Panc1 (cell line): ENCODE measurements at regions not wholly inside any gene's neighbourhood (a gene's known extent, or its start where the extent isn't known, plus 50 kb on each side); places are given as distances from the start of the nearest gene placed in this dataset.

Experiments
- ATAC-seq: fragments of 200-7000 bp; cut with Tn5 transposase; 2 replicates; pipeline ENCODE4 v1.9.1; 2020; ENCODE audit warnings: mild to moderate bottlenecking, moderate library complexity
- BruUV-seq: library from RNA; stranded (reverse); fragments of 400-500 nt; replicated peaks from 2 replicates; lab custom pipeline; 2021; lab: Mats Ljungman, UMichigan
- CTCF ChIA-PET: fragments of 300-600 bp; sonication (Branson Sonifier 250); formaldehyde crosslinking; loops from one replicate; lab custom pipeline; 2022; ENCODE audit warnings: antibody characterized with exemption; lab: Charles Lee
- POLR2A ChIA-PET: fragments of 300-600 bp; sonication (Branson Sonifier 250); formaldehyde crosslinking; loops from one replicate; lab custom pipeline; 2022; ENCODE audit warnings: antibody characterized with exemption; lab: Charles Lee
- DNase-seq: peaks from one replicate; pipeline ENCODE4 v3.0.0-alpha.2; 2010; ENCODE audit warnings: low read depth, low spot score
- H3K27ac ChIP-seq: 2 replicates; pipeline ENCODE4 v1.5.1; 2011; ENCODE audit warnings: mild to moderate bottlenecking, low read length, inconsistent platforms
- H3K27me3 ChIP-seq: fragments of 200-500 bp; sonication (Bioruptor generic); 2 replicates; pipeline ENCODE4 v1.6.0; 2014; ENCODE audit warnings: low read length, inconsistent platforms; ENCODE audit not compliant: control insufficient read depth, insufficient read depth
- H3K36me3 ChIP-seq: fragments of 200-500 bp; sonication (Bioruptor generic); 2 replicates; pipeline ENCODE4 v1.5.1; 2014; ENCODE audit warnings: inconsistent platforms, mild to moderate bottlenecking, low read length, moderate library complexity; ENCODE audit not compliant: control insufficient read depth, insufficient read depth
- H3K4me1 ChIP-seq: 2 replicates; pipeline ENCODE4 v1.5.1; 2011; ENCODE audit warnings: inconsistent platforms, mild to moderate bottlenecking, low read length, moderate library complexity; ENCODE audit not compliant: control insufficient read depth, insufficient read depth
- H3K4me3 ChIP-seq, 2 experiments: 2 replicates each; pipeline ENCODE4 v1.5.1; 2011 to 2012; ENCODE audit warnings: low read depth in 2 of 2, low read length in 2 of 2, mild to moderate bottlenecking in 2 of 2, inconsistent platforms in 1 of 2, moderate library complexity in 1 of 2
- H3K9me3 ChIP-seq: fragments of 200-500 bp; sonication (Bioruptor generic); 2 replicates; pipeline ENCODE4 v1.5.1; 2014; ENCODE audit warnings: low read depth, mild to moderate bottlenecking, inconsistent platforms, low read length, moderate library complexity; ENCODE audit not compliant: control insufficient read depth, insufficient read depth
- POLR2AphosphoS5 ChIP-seq: IDR thresholded peaks from 2 replicates; pipeline ENCODE4 v1.6.1; 2012; ENCODE audit warnings: mild to moderate bottlenecking, low read depth, low read length, moderate library complexity
- REST ChIP-seq, 2 experiments: IDR thresholded peaks; 2 replicates each; pipeline ENCODE4 v1.6.1; 2011 to 2012; ENCODE audit warnings: low read depth in 2 of 2, control low read depth in 1 of 2, low read length in 1 of 2, mild to moderate bottlenecking in 1 of 2, moderate library complexity in 1 of 2; ENCODE audit not compliant: insufficient read depth in 1 of 2
- SIN3A ChIP-seq: IDR thresholded peaks from 2 replicates; pipeline ENCODE4 v1.6.1; 2012; ENCODE audit warnings: low read depth, mild to moderate bottlenecking, low read length, moderate library complexity, borderline replicate concordance; ENCODE audit not compliant: insufficient read depth
- TCF7L2 ChIP-seq: IDR thresholded peaks from 2 replicates; pipeline ENCODE4 v1.6.1; 2011; ENCODE audit warnings: mild to moderate bottlenecking, low read depth, low read length, inconsistent platforms
- in situ Hi-C: cut with HindIII; loops from 2 replicates; pipeline ENCODE4 v1.10.0; 2016; ENCODE audit warnings: low sequenced_read_pairs, low pct_unique_long_range_greater_than_20kb
- intact Hi-C: fragments of 100-400 bp; cut with micrococcal nuclease; formaldehyde crosslinking; loops from one replicate; pipeline ENCODE4 v1.10.0; 2022; ENCODE audit not compliant: unreplicated experiment
- TF ChIP-seq, protein P1 (sequence below): fragments of 450-650 bp; IDR thresholded peaks from 2 replicates; pipeline ENCODE4 v1.5.1; 2017; ENCODE audit warnings: mild to moderate bottlenecking

DNA sequence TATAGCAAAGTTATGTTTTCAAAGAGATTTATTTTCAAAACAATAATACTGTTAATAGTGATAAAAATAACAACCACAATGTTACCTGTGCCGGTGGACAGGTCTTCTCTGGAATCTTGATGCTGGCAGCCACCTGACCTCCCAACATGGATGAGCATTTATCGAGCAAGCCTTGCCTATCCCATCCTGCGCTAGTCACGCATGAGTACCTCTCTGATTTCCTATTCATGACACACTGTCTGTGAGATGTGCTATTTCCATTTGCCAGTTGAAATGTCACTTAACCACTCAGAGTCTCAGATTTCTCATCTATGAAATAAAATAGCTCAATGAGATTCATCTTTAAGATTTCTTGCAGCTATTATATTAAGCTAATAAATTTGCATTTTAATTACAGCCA, 341.2 kb upstream of the VWC2 start:
- in situ Hi-C loops (no loop called here), intact Hi-C loops (loop anchor here (5.0 kb wide), 1 partner anchor 50 kb away; no protein-coding TSS in a partner anchor)
- Histone ChIP-seq H3K4me3 (no peak overlapping the region), H3K27me3 (no peaks in the 10 kb centered on the region), H3K4me1 (no peaks in the 10 kb centered on the region), H3K27ac (no peak overlapping the region), H3K9me3 (no peaks in the 10 kb centered on the region), H3K36me3 (no peaks in the 10 kb centered on the region)
- no TSS peak for BruUV-seq
- POLR2A ChIA-PET = no interaction called here
- CTCF ChIA-PET = no interaction called here
- TF ChIP-seq SIN3A = no peak
- TF ChIP-seq REST (IDR thresholded peaks at IDR 0.05; ENCODE audit: insufficient read depth in 1 of 2, low read depth in 2 of 2, low read length in 1 of 2) = no peak
- TF ChIP-seq POLR2AphosphoS5 = no peak
- no peak for TF ChIP-seq TCF7L2
- TF ChIP-seq, protein P1, sequence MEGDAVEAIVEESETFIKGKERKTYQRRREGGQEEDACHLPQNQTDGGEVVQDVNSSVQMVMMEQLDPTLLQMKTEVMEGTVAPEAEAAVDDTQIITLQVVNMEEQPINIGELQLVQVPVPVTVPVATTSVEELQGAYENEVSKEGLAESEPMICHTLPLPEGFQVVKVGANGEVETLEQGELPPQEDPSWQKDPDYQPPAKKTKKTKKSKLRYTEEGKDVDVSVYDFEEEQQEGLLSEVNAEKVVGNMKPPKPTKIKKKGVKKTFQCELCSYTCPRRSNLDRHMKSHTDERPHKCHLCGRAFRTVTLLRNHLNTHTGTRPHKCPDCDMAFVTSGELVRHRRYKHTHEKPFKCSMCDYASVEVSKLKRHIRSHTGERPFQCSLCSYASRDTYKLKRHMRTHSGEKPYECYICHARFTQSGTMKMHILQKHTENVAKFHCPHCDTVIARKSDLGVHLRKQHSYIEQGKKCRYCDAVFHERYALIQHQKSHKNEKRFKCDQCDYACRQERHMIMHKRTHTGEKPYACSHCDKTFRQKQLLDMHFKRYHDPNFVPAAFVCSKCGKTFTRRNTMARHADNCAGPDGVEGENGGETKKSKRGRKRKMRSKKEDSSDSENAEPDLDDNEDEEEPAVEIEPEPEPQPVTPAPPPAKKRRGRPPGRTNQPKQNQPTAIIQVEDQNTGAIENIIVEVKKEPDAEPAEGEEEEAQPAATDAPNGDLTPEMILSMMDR = no peak
- no peak for DNase-seq
- ATAC-seq = no peak

- in situ Hi-C loops = no loop called here
- intact Hi-C loops = loop anchor here (5.0 kb wide), 1 partner anchor 49 kb away; no protein-coding TSS in a partner anchor
- TF ChIP-seq SIN3A (no peak), TCF7L2 (no peak), POLR2AphosphoS5 (no peak), REST (IDR thresholded peaks at IDR 0.05; ENCODE audit: insufficient read depth in 1 of 2, low read depth in 2 of 2, low read length in 1 of 2) (no peak)
- TF ChIP-seq, protein P1 = no peak
- Histone ChIP-seq H3K9me3 (no peaks in the 10 kb centered on the region), H3K27ac (no peak overlapping the region), H3K4me3 (no peak overlapping the region), H3K36me3 (no peaks in the 10 kb centered on the region), H3K27me3 (no peaks in the 10 kb centered on the region), H3K4me1 (no peaks in the 10 kb centered on the region)
- ChIA-PET POLR2A (no interaction called here), CTCF (no interaction called here)
- no TSS peak for BruUV-seq
- DNase-seq = no peak
- ATAC-seq = no peak
These were observed 339.6 kb upstream of the VWC2 start for GRCh38 chr7:49433794-49434193.
